GM23338 (cell line): ENCODE measurements at regions not wholly inside any gene's neighbourhood (a gene's known extent, or its start where the extent isn't known, plus 50 kb on each side); places are given as distances from the start of the nearest gene placed in this dataset.
"Not testable (repeated sequence)": the region's sequence is repeated elsewhere in the genome, so short reads cannot be mapped to it uniquely, and the experiment has no call there.

Experiments
- ATAC-seq: fragments of 200-7000 bp; cut with Tn5 transposase; 3 replicates; pipeline ENCODE4 v1.9.1; 2020
- DNase-seq: peaks from one replicate; pipeline ENCODE4 v3.0.0-alpha.2; 2015; ENCODE audit warnings: low spot score
- H2AFZ ChIP-seq: fragments of 200-600 bp; sonication (generic); 2 replicates; pipeline ENCODE4 v1.8.0; 2016; ENCODE audit warnings: antibody characterized with exemption, mild to moderate bottlenecking, moderate library complexity
- H3F3A ChIP-seq: fragments of 200-600 bp; sonication (generic); replicated peaks from 2 replicates; pipeline ENCODE4 v1.8.0; 2017; ENCODE audit warnings: antibody characterized with exemption, mixed run types, low read depth
- H3K27ac ChIP-seq: fragments of 200-600 bp; sonication (generic); 2 replicates; pipeline ENCODE4 v1.6.1; 2016; ENCODE audit warnings: low read depth
- H3K27me3 ChIP-seq: fragments of 200-600 bp; sonication (generic); 2 replicates; pipeline ENCODE4 v1.8.0; 2016; ENCODE audit warnings: mild to moderate bottlenecking, mixed run types, moderate library complexity; ENCODE audit not compliant: insufficient read depth
- H3K36me3 ChIP-seq: fragments of 200-600 bp; sonication (generic); 2 replicates; pipeline ENCODE4 v1.8.0; 2016; ENCODE audit warnings: mild to moderate bottlenecking; ENCODE audit not compliant: insufficient read depth
- H3K4me1 ChIP-seq: fragments of 200-600 bp; sonication (generic); 2 replicates; pipeline ENCODE4 v1.8.0; 2016; ENCODE audit warnings: mild to moderate bottlenecking, moderate library complexity; ENCODE audit not compliant: insufficient read depth
- H3K4me2 ChIP-seq: fragments of 200-600 bp; sonication (generic); 2 replicates; pipeline ENCODE4 v1.7.1; 2017; ENCODE audit warnings: mixed run types
- H3K4me3 ChIP-seq: fragments of 200-600 bp; sonication (generic); 2 replicates; pipeline ENCODE4 v1.6.1; 2016; ENCODE audit warnings: mixed run types
- H3K79me2 ChIP-seq: fragments of 200-600 bp; sonication (generic); replicated peaks from 2 replicates; pipeline ENCODE4 v1.8.0; 2017; ENCODE audit warnings: mild to moderate bottlenecking; ENCODE audit not compliant: insufficient read depth
- H3K9me2 ChIP-seq: fragments of 200-600 bp; sonication (generic); 2 replicates; pipeline ENCODE4 v1.8.0; 2017; ENCODE audit not compliant: insufficient read depth
- H4K20me1 ChIP-seq: fragments of 200-600 bp; sonication (generic); replicated peaks from 2 replicates; pipeline ENCODE4 v1.8.0; 2017; ENCODE audit warnings: mild to moderate bottlenecking; ENCODE audit not compliant: insufficient read depth
- H3K27ac Mint-ChIP-seq: 2 replicates; pipeline ENCODE4 v1.8.0; 2020; ENCODE audit warnings: inconsistent platforms, mild to moderate bottlenecking, moderate library complexity, mixed read lengths
- H3K27me3 Mint-ChIP-seq: 3 replicates; pipeline ENCODE4 v1.8.0; 2022; ENCODE audit warnings: low read depth, mild to moderate bottlenecking, moderate library complexity, mixed read lengths, inconsistent platforms; ENCODE audit not compliant: insufficient read depth, poor library complexity
- H3K36me3 Mint-ChIP-seq: 3 replicates; pipeline ENCODE4 v1.8.0; 2021; ENCODE audit warnings: low read depth, mild to moderate bottlenecking, inconsistent platforms, moderate library complexity, mixed read lengths
- H3K4me1 Mint-ChIP-seq: 3 replicates; pipeline ENCODE4 v1.8.0; 2020; ENCODE audit warnings: mild to moderate bottlenecking, inconsistent platforms, mixed read lengths
- H3K4me3 Mint-ChIP-seq: 3 replicates; pipeline ENCODE4 v1.8.0; 2021; ENCODE audit warnings: moderate library complexity, mild to moderate bottlenecking, inconsistent platforms, mixed read lengths
- H3K9me3 Mint-ChIP-seq: 3 replicates; pipeline ENCODE4 v1.8.0; 2020; ENCODE audit warnings: moderate library complexity, mild to moderate bottlenecking, inconsistent platforms, mixed read lengths
- CREB1 ChIP-seq: fragments of 250-450 bp; sonication (Bioruptor Pico); IDR thresholded peaks from 2 replicates; pipeline ENCODE4 v1.5.0; 2020; ENCODE audit warnings: low read depth, mild to moderate bottlenecking, moderate library complexity
- CTCF ChIP-seq, 2 experiments: fragments of 200-600 bp in 1 of 2; sonication (generic) in 1 of 2; conservative IDR thresholded peaks; 2 replicates each; pipeline versions ENCODE4 v1.5.1 to v1.6.1; 2016 to 2017; ENCODE audit warnings: antibody characterized with exemption in 2 of 2, low read depth in 2 of 2, mild to moderate bottlenecking in 2 of 2, moderate library complexity in 1 of 2
- ETS1 ChIP-seq: IDR thresholded peaks from 2 replicates; pipeline ENCODE4 v1.6.1; 2016; ENCODE audit warnings: antibody characterized with exemption
- EZH2 ChIP-seq: fragments of 200-600 bp; sonication (generic); IDR thresholded peaks from one replicate; pipeline ENCODE4 v1.8.0; 2017; ENCODE audit warnings: antibody characterized with exemption, mild to moderate bottlenecking, low read depth; ENCODE audit not compliant: unreplicated experiment
- EZH2phosphoT487 ChIP-seq: fragments of 200-600 bp; sonication (generic); IDR thresholded peaks from one replicate; pipeline ENCODE4 v1.8.1; 2018; ENCODE audit warnings: antibody characterized with exemption; ENCODE audit not compliant: unreplicated experiment
- ZNF114 ChIP-seq: fragments of 250-450 bp; sonication (Bioruptor Pico); IDR thresholded peaks from 2 replicates; pipeline ENCODE4 v1.5.0; 2020; ENCODE audit warnings: mild to moderate bottlenecking, moderate library complexity
- ZNF331 ChIP-seq: fragments of 250-450 bp; sonication (Bioruptor Pico); IDR thresholded peaks from 2 replicates; pipeline ENCODE4 v1.5.0; 2020; ENCODE audit warnings: low read depth, mild to moderate bottlenecking, moderate library complexity
- ZNF462 ChIP-seq: fragments of 250-450 bp; sonication (Bioruptor Pico); IDR thresholded peaks from 2 replicates; pipeline ENCODE4 v1.5.0; 2020; ENCODE audit warnings: mild to moderate bottlenecking, moderate library complexity
- TF ChIP-seq, protein P1 (sequence below): IDR thresholded peaks from one replicate; pipeline ENCODE4 v1.6.1; 2018; ENCODE audit warnings: antibody characterized with exemption; ENCODE audit not compliant: unreplicated experiment

- H3K27me3 ChIP-seq, H3K27me3 Mint-ChIP-seq, H3K4me1 ChIP-seq, H3K79me2 ChIP-seq, H3K4me2 ChIP-seq, H3F3A ChIP-seq, H3K9me2 ChIP-seq, H4K20me1 ChIP-seq, H3K9me3 Mint-ChIP-seq, H3K4me3 ChIP-seq, H3K36me3 ChIP-seq, ATAC-seq, DNase-seq, H3K4me1 Mint-ChIP-seq, H3K4me3 Mint-ChIP-seq, H2AFZ ChIP-seq, H3K27ac ChIP-seq, H3K36me3 Mint-ChIP-seq, H3K27ac Mint-ChIP-seq: not testable (repeated sequence)
Observed at GRCh38 chr13:73160371-73161031, 101.7 kb downstream of the KLF5 start.

- H3K9me3 Mint-ChIP-seq, result peaks cover 3% of the 10 kb centered on the region; the same call in 1 of the 3 replicates
- TF ChIP-seq ZNF114 (no peak), ZNF331 (CRISPR knock-in tag) (no peak), CREB1 (no peak), EZH2phosphoT487 (no peak), EZH2 (no peak), CTCF (conservative IDR thresholded peaks at IDR 0.05; ENCODE audit: low read depth in 2 of 2) (no peak), ZNF462 (CRISPR knock-in tag) (no peak), ETS1 (no peak)
- TF ChIP-seq, protein P1, sequence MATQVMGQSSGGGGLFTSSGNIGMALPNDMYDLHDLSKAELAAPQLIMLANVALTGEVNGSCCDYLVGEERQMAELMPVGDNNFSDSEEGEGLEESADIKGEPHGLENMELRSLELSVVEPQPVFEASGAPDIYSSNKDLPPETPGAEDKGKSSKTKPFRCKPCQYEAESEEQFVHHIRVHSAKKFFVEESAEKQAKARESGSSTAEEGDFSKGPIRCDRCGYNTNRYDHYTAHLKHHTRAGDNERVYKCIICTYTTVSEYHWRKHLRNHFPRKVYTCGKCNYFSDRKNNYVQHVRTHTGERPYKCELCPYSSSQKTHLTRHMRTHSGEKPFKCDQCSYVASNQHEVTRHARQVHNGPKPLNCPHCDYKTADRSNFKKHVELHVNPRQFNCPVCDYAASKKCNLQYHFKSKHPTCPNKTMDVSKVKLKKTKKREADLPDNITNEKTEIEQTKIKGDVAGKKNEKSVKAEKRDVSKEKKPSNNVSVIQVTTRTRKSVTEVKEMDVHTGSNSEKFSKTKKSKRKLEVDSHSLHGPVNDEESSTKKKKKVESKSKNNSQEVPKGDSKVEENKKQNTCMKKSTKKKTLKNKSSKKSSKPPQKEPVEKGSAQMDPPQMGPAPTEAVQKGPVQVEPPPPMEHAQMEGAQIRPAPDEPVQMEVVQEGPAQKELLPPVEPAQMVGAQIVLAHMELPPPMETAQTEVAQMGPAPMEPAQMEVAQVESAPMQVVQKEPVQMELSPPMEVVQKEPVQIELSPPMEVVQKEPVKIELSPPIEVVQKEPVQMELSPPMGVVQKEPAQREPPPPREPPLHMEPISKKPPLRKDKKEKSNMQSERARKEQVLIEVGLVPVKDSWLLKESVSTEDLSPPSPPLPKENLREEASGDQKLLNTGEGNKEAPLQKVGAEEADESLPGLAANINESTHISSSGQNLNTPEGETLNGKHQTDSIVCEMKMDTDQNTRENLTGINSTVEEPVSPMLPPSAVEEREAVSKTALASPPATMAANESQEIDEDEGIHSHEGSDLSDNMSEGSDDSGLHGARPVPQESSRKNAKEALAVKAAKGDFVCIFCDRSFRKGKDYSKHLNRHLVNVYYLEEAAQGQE, result no peak
Observed at GRCh38 chr13:73158851-73159250, 100.0 kb downstream of the KLF5 start.

More at GRCh38 chr13:73158851-73159250, 100.0 kb downstream of the KLF5 start:
- Mint-ChIP-seq H3K4me1 (no peaks in the 10 kb centered on the region), H3K27ac (no peak overlapping the region), H3K4me3 (no peak overlapping the region), H3K36me3 (no peaks in the 10 kb centered on the region), H3K27me3 (peaks cover 3% of the 10 kb centered on the region)
- Histone ChIP-seq H3K36me3 (no peaks in the 10 kb centered on the region), H4K20me1 (no peaks in the 10 kb centered on the region), H3K27me3 (no peaks in the 10 kb centered on the region), H3K27ac (no peak overlapping the region), H3K79me2 (no peaks in the 10 kb centered on the region), H3F3A (no peaks in the 10 kb centered on the region), H3K4me3 (no peak overlapping the region), H3K9me2 (no peaks in the 10 kb centered on the region), H3K4me1 (no peaks in the 10 kb centered on the region), H2AFZ (peak overlapping the region; percentile 52; the same call in 1 of the 2 replicates), H3K4me2 (no peak overlapping the region)
- ATAC-seq, result no peak
- DNase-seq, result no peak
